Stimulated activated CD8-positive, alpha-beta memory T cell treated with anti-CD3 and anti-CD28 coated beads, Interleukin-15, amount 100 ng/mL, for 24 hours (primary cell): ENCODE measurements at regions not wholly inside any gene's neighbourhood (a gene's known extent, or its start where the extent isn't known, plus 50 kb on each side); places are given as distances from the start of the nearest gene placed in this dataset.

ENCODE experiments used
- DNase-seq: peaks from one replicate; pipeline ENCODE4 v3.0.0-alpha.2; 2020; ENCODE audit warnings: low read depth

DNA sequence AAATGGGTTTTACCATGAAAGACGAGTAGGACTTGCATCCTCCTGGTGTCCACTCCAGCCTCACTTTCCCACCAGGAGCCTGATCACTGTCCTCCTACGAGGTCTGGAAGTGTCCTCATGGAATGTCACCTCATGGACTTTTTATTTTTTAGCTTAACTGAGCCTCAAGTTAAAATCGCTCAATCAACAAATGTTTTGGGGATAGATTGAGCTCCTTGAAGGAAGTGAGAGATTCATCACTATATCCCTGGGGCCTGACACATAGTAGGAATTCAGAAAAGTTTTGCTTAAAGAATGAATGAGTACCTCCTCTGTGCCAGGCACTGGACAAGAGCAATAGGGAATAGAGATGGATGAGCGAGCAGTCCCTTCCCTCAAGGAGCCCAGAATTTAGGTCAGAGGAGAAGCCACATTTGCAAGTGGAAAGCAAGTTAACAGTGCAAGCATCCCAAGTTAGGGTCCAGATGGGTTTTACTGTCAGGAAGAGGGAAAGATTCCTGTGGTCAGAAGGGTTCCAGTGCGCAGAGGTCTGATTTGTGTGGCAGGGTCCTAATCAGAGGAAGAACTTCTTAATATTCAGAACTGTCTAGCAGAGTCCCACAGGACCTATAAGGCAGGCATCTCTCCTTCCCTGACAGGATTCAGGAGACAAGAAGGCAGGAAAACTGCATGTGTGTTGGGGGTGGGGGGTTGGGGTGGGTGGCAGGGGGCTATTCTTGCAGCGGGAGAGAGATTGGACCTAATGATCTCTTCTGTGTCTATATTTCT, 67.0 kb downstream of the MYCN start:
- no peak for DNase-seq

DNA sequence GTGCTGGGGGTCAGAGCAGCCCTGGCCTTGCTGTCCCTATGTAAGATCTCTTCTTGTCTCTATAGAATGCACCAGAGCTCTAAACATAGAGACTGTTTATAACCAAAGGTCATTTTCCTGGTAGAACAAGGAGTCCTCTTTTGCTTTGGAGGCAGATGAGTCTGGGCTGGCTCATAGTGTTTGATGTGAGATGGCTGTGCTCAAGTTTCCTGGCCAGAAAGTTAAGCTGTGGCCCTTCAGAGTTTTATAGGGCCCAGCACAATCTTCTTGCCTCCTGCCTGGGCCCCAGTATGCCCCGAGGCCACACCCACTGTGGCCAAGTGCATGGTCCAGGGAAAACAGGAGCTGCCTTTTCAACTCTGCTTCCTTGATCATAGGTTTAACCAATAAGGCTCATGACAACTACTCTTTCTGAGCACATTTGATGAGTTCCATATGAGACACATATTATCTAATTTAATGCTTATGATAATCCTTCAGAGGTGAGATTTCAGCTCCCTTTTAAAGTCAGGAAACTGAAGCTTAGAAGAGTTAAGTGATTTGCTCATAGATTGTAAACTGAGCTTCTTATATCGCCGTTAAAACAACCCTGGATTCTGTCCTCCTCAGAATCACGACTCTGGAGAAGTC, 66.3 kb downstream of the MYCN start:
- no peak for DNase-seq

DNA sequence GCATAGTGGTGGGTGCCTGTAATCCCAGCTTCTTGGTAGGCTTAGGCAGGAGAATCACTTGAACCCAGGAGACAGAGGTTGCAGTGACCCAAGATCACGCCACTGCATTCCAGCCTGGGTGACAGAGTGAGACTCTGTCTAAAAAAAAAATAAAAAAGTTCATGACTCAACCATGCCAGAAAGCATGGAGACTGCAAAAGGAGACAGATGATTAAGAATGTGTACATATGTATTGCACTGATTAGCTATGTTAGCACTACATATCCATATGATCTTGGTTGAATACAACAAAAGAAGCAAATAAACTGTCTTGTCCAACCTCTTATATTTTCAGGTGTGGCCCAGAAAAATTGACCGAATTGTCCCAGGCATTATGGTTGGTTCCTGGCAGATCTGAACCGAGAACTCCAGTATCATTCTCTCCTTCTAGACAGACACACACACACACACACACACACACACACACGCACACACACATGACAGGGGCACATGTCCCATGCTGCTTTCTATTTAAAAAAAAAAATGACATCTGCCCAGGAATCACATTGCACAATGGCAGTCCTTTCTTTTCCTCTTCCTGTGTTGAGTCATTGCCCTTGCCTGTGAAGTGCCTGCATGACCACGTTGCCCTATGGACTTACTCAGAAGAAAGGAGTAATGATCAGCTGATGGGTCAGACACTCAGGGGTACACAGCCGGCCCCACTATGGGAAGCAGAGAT, 65.6 kb downstream of the MYCN start:
- DNase-seq = no peak

DNA sequence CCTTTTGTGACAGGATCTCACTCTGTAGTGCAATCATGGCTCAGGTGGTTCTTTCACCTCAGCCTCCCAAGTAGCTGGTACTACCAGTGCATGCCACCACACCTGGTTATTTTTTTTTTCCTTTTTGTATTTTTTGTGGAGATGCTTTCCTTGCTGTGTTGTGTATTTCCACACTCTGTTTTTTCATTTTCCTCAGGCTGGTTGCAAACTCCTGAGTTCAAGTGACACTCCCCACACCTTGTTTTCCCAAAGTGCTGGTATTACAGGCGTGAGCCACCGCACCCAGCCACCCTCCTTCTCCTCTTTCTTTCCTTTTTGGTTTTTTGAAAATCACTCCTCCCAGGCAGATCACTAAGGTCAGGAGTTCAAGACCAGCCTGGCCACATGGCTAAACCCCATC, 65.0 kb downstream of the MYCN start:
- DNase-seq = no peak

DNA sequence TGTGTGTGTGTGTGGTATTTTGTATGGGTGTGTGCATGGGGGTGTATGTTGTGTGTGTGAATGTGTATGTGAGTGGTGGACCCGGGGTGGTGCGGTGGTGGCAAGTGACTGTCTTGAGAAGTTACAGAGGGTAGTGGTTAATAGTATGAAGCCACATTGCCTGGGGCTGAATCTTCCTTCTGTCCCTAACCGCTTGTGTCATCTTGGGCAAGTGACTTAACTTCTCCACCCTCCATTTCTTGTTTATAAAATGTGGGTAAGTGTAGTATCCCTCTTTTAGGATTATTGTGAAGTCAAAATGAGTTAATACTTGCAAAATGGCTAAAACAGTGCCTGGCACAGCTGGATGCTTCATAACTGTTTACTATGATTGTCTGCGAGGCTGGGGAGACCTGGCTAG, 63.5 kb downstream of the MYCN start:
- DNase-seq = no peak

DNA sequence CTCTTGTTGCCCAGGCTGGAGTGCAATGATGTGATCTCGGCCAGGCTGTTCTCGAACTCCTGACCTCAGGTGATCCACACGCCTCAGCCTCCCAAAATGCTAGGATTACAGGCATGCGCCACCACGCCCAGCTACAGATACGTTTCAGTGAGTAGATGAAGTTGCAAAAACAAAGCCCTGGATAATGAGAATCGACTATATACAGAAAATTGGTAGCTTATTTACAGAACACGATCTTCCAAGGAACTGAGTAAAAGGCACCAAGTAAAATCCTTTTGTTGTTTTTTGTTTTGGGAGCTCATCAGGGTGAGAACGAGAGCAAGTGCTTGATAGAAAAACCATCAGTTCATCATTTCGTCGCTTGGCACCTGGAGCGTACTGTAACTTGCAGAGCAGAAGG, 62.8 kb downstream of the MYCN start:
- DNase-seq = no peak

DNA sequence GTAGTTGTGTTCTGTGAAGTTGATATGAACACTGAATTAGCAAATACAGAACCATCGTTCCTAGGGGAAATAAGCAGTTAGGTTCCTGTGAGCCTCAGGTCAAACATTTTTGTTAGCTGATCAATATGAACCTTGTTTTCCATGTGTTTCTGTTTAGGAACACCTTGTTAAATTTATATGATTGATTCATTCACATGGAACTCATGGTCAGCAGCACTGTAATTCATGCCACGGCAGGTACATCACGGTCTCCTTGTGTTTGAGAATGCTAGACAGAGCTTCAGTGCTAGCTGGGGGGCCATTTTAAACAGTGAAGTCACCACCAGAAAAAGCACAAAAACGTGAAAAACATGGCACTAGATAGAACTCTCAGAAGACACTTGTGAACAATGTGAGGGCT, 62.2 kb downstream of the MYCN start:
- no peak for DNase-seq

DNA sequence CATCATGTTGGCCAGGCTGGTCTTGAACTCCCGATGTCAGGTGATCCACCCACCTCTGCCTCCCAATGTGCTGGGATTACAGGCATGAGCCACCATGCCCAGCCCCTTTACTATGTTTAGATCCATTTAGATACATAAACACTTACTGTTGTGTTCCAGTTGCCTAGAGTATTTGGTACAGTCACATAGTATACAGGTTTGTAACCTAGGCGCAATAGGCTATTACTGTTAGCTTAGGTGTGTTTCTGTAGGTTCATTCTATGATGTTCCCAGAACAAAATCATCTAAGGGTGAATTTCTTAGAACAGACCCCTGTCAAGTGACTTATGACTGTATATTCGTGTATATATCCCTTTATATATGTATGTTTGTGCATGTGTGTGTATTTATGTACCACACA, 61.8 kb downstream of the MYCN start:
- DNase-seq = no peak

DNA sequence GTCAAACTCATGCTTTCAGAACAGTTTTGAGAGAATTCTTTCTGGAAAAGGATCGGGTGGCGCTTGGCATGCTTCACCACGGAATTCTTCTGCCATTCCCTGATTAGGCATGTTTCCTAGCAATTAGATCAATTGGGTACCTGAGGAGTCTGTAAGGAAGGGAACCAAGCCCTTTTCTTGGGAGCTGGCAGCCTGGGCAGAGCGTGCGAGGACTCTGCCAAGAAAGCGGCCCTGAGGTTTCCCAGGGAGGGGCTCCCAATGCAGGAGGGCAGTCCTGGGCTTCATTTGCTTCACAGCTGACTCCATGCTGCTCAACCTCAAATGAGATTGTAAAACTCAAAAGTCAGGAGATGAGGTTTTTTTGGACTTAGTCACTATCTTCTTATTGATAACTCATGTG, 60.3 kb downstream of the MYCN start:
- DNase-seq = no peak

DNA sequence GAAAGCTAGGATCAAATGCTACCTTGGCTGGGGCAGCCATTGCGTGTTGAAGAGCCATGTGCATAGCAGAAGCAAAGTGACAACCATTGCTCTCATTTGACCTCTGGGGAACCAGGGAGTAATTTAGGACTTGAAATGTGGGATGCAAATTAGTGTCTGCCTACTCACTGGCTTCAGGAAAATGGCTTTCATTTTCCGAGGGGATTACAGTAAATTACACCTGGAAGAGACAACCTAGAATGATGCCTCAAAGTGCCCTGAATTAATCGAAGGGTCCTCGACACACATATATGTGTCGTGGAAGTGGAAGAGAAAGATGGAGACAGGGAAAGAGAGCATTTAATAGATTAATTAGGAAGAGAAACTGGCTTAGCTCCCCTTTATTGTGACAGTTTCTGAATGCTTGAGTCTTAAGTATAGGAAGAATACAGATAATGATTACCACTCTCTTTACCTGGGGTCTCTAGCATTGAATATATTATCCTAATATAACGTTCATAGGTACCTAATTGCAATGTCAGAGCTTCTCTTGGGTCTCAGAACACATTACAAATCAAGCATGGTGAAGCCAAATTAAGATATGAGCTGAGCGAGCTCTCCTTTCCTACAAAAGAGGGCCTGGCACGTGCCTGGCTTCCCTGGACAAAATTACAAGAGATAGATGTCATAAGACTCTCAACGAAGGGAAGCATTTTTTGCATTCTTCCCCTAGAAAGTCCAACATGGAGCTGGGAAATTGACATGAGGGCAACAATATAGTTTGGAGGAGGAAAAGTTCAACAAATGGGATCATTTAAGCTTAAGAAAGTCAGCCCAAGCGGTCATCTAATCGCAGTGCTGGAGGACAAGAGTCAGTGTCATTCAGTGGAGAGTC, 59.5 kb downstream of the MYCN start:
- DNase-seq = no peak

DNA sequence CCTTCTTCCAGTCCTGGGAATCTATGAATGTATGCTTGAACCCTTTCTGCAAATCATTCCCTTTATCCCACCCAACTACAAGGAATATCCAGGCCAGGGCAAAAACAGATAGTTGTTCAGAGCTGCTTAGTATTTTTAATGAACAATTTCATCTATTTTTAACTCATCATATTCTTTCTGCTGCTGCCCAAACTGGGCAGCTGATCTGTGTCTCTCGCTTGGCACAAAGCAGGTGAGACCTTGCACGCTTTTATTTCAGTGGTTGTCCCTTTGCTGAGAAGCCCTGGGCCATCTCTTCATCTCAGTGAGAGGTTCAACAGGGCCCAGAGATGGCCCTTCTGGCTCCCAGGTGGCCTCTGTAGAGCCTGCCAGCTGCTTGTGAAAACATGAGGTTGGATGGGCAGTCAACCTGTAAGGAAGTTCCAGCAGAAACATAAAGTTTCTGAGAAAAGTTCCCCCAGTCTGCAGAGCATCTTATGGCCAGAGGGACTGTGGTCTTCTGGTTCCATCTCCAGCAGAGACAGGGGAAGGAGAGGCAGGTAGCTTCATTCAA, 57.5 kb downstream of the MYCN start:
- no peak for DNase-seq

DNA sequence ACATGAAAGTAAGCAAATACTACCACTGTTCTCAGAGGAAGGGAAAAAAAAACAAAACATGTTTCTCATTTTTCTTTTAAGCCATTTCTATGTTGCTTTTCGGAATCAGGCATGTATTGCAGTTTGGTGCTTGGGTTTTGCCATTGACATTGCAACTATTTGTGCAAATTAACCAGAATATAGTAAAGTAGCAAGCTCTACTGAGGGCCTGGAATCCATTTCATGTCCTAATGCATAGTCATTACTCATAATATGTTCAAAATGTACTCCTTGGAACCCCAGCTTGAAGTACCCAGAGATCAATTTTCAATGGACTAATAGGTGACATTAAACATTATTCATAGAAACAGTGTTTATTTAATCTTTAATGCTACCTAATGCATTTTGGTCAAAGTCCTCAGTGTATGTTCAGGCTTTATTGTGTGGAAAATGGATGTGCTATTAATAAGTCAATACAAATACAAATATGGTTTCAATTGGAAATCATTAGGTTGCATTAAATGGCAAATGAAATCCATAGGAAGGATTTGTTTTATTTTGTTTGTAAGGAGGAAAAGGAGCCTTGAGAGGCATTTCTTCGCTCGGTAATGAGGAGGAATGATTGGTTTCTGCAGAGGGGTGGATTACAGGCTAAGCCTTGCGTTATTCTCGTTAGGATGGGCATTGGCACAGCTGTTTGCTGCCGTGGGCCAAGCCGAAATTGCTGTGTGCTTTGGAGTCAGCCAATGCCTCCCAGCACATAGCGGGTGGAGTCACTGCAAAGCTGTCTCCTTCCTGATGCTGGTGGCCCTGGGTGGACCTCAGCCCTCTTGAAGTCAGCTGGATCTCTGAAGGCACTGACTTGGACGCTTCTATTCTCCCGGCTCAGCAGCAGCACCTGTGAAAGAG, 56.4 kb downstream of the MYCN start:
- no peak for DNase-seq
